H1 (cell line): ENCODE measurements at regions not wholly inside any gene's neighbourhood (a gene's known extent, or its start where the extent isn't known, plus 50 kb on each side); places are given as distances from the start of the nearest gene placed in this dataset.

Source experiments
- CTCF ChIA-PET: fragments of 300-600 bp; sonication (Branson Sonifier 250); formaldehyde crosslinking; loops from one replicate; lab custom pipeline; 2021; ENCODE audit not compliant: partially characterized antibody; lab: Charles Lee
- POLR2A ChIA-PET: fragments of 300-600 bp; sonication (Branson Sonifier 250); formaldehyde crosslinking; loops from one replicate; lab custom pipeline; 2021; ENCODE audit warnings: inconsistent platforms; ENCODE audit not compliant: partially characterized antibody; lab: Charles Lee
- DNase-seq, 2 experiments: peaks; one replicate each; pipeline versions ENCODE4 v3.0.0 to v3.0.0-alpha.2; 2010 to 2022; ENCODE audit warnings: low spot score in 2 of 2, low read depth in 1 of 2, mixed read lengths in 1 of 2
- FAIRE-seq: peaks from 2 replicates; lab custom pipeline; 2011; peaks lifted over from hg19 to GRCh38; lab: Jason Lieb, UNC
- H2AFZ ChIP-seq: 2 replicates; pipeline ENCODE4 v1.8.1; 2012; ENCODE audit warnings: low read length, inconsistent platforms
- H2AK5ac ChIP-seq: 2 replicates; pipeline ENCODE4 v1.6.1; 2013; ENCODE audit warnings: low read depth, low read length
- H2BK120ac ChIP-seq: replicated peaks from 2 replicates; pipeline ENCODE3; 2013; ENCODE audit warnings: low read depth, low read length, inconsistent platforms
- H2BK12ac ChIP-seq: 2 replicates; pipeline ENCODE4 v1.6.1; 2013; ENCODE audit warnings: low read depth, low read length
- H2BK15ac ChIP-seq: 2 replicates; pipeline ENCODE4 v1.6.1; 2013; ENCODE audit warnings: low read length
- H2BK20ac ChIP-seq: 2 replicates; pipeline ENCODE4 v1.6.1; 2013; ENCODE audit warnings: low read length
- H2BK5ac ChIP-seq: 2 replicates; pipeline ENCODE4 v1.6.1; 2013; ENCODE audit warnings: low read depth, low read length
- H3K14ac ChIP-seq: 2 replicates; pipeline ENCODE4 v1.6.1; 2013; ENCODE audit warnings: inconsistent platforms; ENCODE audit not compliant: insufficient read length
- H3K18ac ChIP-seq: 2 replicates; pipeline ENCODE4 v1.6.1; 2013; ENCODE audit warnings: low read length; ENCODE audit errors: extremely low read depth
- H3K23ac ChIP-seq: 2 replicates; pipeline ENCODE4 v1.6.1; 2013; ENCODE audit warnings: inconsistent platforms; ENCODE audit not compliant: insufficient read length
- H3K23me2 ChIP-seq: 2 replicates; pipeline ENCODE4 v1.6.1; 2013; ENCODE audit warnings: low read depth, low read length
- H3K27ac ChIP-seq: 2 replicates; pipeline ENCODE4 v1.6.1; 2011; ENCODE audit warnings: low read depth, low read length, inconsistent platforms
- H3K27me3 ChIP-seq, 4 experiments: replicated peaks in 1 of 4; 1 replicate in 1 of 4; 2 replicates in 3 of 4; pipeline versions ENCODE4 v1.6.1 to v1.8.1; 2011 to 2013; ENCODE audit warnings: low read length in 3 of 4, mild to moderate bottlenecking in 3 of 4, inconsistent platforms in 2 of 4, mixed read lengths in 2 of 4, moderate library complexity in 1 of 4; ENCODE audit not compliant: control insufficient read depth in 3 of 4, insufficient read depth in 3 of 4; ENCODE audit errors: extremely low read depth in 1 of 4
- H3K36me3 ChIP-seq, 4 experiments: 2 replicates each; pipeline versions ENCODE4 v1.6.1 to v1.8.1; 2011 to 2013; ENCODE audit warnings: mild to moderate bottlenecking in 4 of 4, low read length in 3 of 4, moderate library complexity in 2 of 4, control low read depth in 1 of 4, inconsistent platforms in 1 of 4; ENCODE audit not compliant: insufficient read depth in 4 of 4, control insufficient read depth in 2 of 4
- H3K4ac ChIP-seq: replicated peaks from 2 replicates; pipeline ENCODE3; 2013; ENCODE audit warnings: low read length, low read depth, mixed read lengths, inconsistent platforms; ENCODE audit not compliant: insufficient read length
- H3K4me1 ChIP-seq, 4 experiments: replicated peaks in 1 of 4; 1 replicate in 1 of 4; 2 replicates in 3 of 4; pipeline versions ENCODE4 v1.6.1 to v1.8.1; 2011 to 2013; ENCODE audit warnings: low read length in 3 of 4, inconsistent platforms in 2 of 4, mixed read lengths in 1 of 4; ENCODE audit not compliant: insufficient read depth in 4 of 4, control insufficient read depth in 3 of 4
- H3K4me2 ChIP-seq, 2 experiments: 2 replicates each; pipeline versions ENCODE4 v1.6.1 to v1.8.1; 2011 to 2013; ENCODE audit warnings: low read depth in 2 of 2, low read length in 2 of 2, control low read depth in 1 of 2, inconsistent platforms in 1 of 2, mild to moderate bottlenecking in 1 of 2; ENCODE audit not compliant: insufficient read depth in 1 of 2
- H3K4me3 ChIP-seq, 4 experiments: fragments of 200-600, 300-600 bp in 1 of 4; sonication (generic), shearing (Covaris generic), sonication (Bioruptor Twin) in 1 of 4; 2 replicates each; pipeline versions ENCODE4 v1.5.1 to v1.8.1; 2011 to 2016; ENCODE audit warnings: low read length in 4 of 4, low read depth in 3 of 4, control low read depth in 2 of 4, inconsistent platforms in 2 of 4, mild to moderate bottlenecking in 2 of 4, mixed read lengths in 1 of 4, moderate library complexity in 1 of 4; ENCODE audit not compliant: insufficient read depth in 2 of 4; ENCODE audit errors: extremely low read depth in 1 of 4
- H3K56ac ChIP-seq: replicated peaks from 2 replicates; pipeline ENCODE3; 2013; ENCODE audit warnings: low read depth, mild to moderate bottlenecking, mixed read lengths, low read length, inconsistent platforms; ENCODE audit not compliant: insufficient read length
- H3K79me1 ChIP-seq: 2 replicates; pipeline ENCODE4 v1.6.1; 2013; ENCODE audit warnings: low read depth, low read length, control low read depth
- H3K79me2 ChIP-seq, 2 experiments: 2 replicates each; pipeline versions ENCODE4 v1.6.1 to v1.8.1; 2012 to 2013; ENCODE audit warnings: low read length in 2 of 2, mild to moderate bottlenecking in 2 of 2, inconsistent platforms in 1 of 2; ENCODE audit not compliant: insufficient read depth in 2 of 2, control insufficient read depth in 1 of 2
- H3K9ac ChIP-seq, 4 experiments: replicated peaks in 1 of 4; 1 replicate in 1 of 4; 2 replicates in 3 of 4; pipeline versions ENCODE4 v1.6.1 to v1.8.1; 2011 to 2013; ENCODE audit warnings: low read depth in 3 of 4, low read length in 3 of 4, control low read depth in 2 of 4, mild to moderate bottlenecking in 2 of 4, moderate library complexity in 2 of 4, inconsistent platforms in 1 of 4; ENCODE audit errors: extremely low read depth in 1 of 4
- H3K9me3 ChIP-seq, 2 experiments: 2 replicates each; pipeline versions ENCODE4 v1.6.1 to v1.8.1; 2012 to 2013; ENCODE audit warnings: mild to moderate bottlenecking in 2 of 2, moderate library complexity in 2 of 2, control low read depth in 1 of 2, inconsistent platforms in 1 of 2, low read depth in 1 of 2, low read length in 1 of 2, mixed read lengths in 1 of 2; ENCODE audit not compliant: insufficient read depth in 2 of 2
- H4K20me1 ChIP-seq, 2 experiments: replicated peaks in 1 of 2; 2 replicates each; pipeline versions ENCODE3 to v1.8.1; 2011 to 2013; ENCODE audit warnings: inconsistent platforms in 2 of 2, low read length in 2 of 2, mild to moderate bottlenecking in 1 of 2; ENCODE audit not compliant: insufficient read depth in 2 of 2, control insufficient read depth in 1 of 2
- H4K5ac ChIP-seq: 2 replicates; pipeline ENCODE4 v1.6.1; 2013; ENCODE audit warnings: low read length, low read depth, mixed read lengths, inconsistent platforms; ENCODE audit not compliant: insufficient read length
- H4K8ac ChIP-seq: 2 replicates; pipeline ENCODE4 v1.8.0; 2013; ENCODE audit warnings: mild to moderate bottlenecking, moderate library complexity, low read length, inconsistent platforms; ENCODE audit not compliant: insufficient read depth; ENCODE audit errors: extremely low read depth
- H4K91ac ChIP-seq: replicated peaks from 2 replicates; pipeline ENCODE3; 2013; ENCODE audit warnings: low read length, mixed read lengths, inconsistent platforms; ENCODE audit not compliant: insufficient read length
- GTF2F1 ChIP-seq: IDR thresholded peaks from 2 replicates; pipeline ENCODE4 v1.6.1; 2012; ENCODE audit warnings: low read depth, low read length, improper control_type of control experiment, borderline replicate concordance
- RXRA ChIP-seq: IDR thresholded peaks from 2 replicates; pipeline ENCODE4 v1.6.1; 2011; ENCODE audit warnings: low read depth, mild to moderate bottlenecking, low read length, moderate library complexity; ENCODE audit not compliant: insufficient read depth
- TF ChIP-seq, protein P1 (sequence below): IDR thresholded peaks from 2 replicates; pipeline ENCODE4 v1.6.1; 2012; ENCODE audit warnings: inconsistent platforms

DNA sequence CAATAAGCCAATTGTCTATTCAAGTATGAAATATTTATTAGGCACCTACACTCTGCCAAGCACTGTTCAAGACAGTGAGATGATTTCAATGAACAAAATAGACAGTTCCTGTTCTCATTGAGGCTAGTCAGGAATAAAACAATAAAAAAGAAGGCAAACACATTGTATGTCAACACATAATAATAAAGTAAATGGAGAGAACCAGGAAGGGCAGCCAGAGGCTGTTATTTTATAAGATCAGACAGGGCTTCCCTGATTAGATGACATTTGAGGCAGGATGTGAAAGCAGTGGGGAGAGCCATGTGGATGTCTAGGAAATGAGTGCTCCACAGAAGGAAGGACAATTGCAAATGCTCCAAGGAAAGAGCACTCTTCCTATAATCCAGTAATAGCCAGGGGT lies 2371.1 kb downstream of the MAT2B start:
- POLR2A ChIA-PET: no interaction called here
- Histone ChIP-seq H3K27ac (no peak overlapping the region), H2AFZ (no peak overlapping the region), H3K4ac (no peak overlapping the region), H3K79me1 (no peaks in the 10 kb centered on the region), H3K27me3 (no peaks in the 10 kb centered on the region), H2AK5ac (no peak overlapping the region), H3K23ac (no peak overlapping the region), H2BK20ac (no peak overlapping the region), H2BK12ac (no peak overlapping the region), H2BK15ac (no peak overlapping the region), H4K5ac (no peak overlapping the region), H2BK120ac (no peak overlapping the region), H3K4me2 (no peak overlapping the region), H3K18ac (no peak overlapping the region), H3K9ac (no peak overlapping the region), H3K36me3 (no peaks in the 10 kb centered on the region), H3K56ac (no peak overlapping the region), H2BK5ac (no peak overlapping the region), H3K4me3 (no peak overlapping the region), H3K14ac (no peak overlapping the region), H3K4me1 (peaks cover 0 to under 1% (median 0%) of the 10 kb centered on the region in 4 experiments; a peak in 1 of 7 replicates), H3K9me3 (no peaks in the 10 kb centered on the region), H3K79me2 (no peaks in the 10 kb centered on the region), H4K91ac (no peak overlapping the region), H4K20me1 (no peaks in the 10 kb centered on the region), H4K8ac (no peak overlapping the region), H3K23me2 (no peaks in the 10 kb centered on the region)
- DNase-seq (no peak), FAIRE-seq (no peak)
- CTCF ChIA-PET: no interaction called here
- no peak for TF ChIP-seq GTF2F1
- TF ChIP-seq, protein P1, sequence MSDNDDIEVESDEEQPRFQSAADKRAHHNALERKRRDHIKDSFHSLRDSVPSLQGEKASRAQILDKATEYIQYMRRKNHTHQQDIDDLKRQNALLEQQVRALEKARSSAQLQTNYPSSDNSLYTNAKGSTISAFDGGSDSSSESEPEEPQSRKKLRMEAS: no peak
- no peak for TF ChIP-seq RXRA
